Epithelial cell of esophagus (primary cell): ENCODE measurements at regions not wholly inside any gene's neighbourhood (a gene's known extent, or its start where the extent isn't known, plus 50 kb on each side); places are given as distances from the start of the nearest gene placed in this dataset.

Source experiments
- DNase-seq: peaks from one replicate; pipeline ENCODE4 v3.0.0; 2010; ENCODE audit warnings: low read depth
- H3K4me3 ChIP-seq: 2 replicates; pipeline ENCODE4 v1.5.1; 2011; ENCODE audit warnings: mild to moderate bottlenecking, low read length, control low read depth
- TF ChIP-seq, protein P1 (sequence below): IDR thresholded peaks from 2 replicates; pipeline ENCODE4 v1.5.1; 2011; ENCODE audit warnings: low read depth, mild to moderate bottlenecking, low read length, control low read depth, inconsistent platforms; ENCODE audit not compliant: insufficient read depth; ENCODE audit errors: missing control alignments

DNA sequence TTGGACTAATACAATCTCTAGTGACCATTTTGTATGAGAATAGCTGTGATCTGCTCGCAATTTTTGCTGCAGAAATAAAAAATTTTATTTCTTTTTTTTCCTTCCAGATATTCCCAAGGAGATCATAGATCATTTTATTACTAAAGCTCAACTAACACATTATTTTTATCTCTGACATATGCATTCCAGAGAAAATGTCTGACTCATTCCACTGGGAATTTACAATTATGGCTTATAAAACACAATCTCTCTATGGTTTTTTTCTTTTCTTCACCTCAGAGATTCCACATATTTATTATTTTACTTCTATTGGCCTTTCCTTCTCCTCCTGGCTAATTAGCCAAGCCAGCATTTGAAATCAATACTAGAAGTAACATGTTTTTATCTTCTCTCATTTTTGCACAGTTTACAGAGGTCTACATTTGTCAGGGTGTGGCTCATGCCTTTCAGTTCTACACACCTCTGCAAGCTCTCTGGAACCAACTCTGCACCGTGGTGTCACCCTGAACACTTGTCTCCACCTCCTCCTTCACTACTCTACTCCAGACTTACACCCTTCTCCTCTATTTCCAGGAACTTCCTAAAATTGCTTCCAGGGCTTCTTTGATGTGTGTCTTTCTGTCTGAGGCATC, 59.8 kb upstream of the GPM6A start:
- H3K4me3 ChIP-seq = no peak overlapping the region
- no peak for DNase-seq
- TF ChIP-seq, protein P1, sequence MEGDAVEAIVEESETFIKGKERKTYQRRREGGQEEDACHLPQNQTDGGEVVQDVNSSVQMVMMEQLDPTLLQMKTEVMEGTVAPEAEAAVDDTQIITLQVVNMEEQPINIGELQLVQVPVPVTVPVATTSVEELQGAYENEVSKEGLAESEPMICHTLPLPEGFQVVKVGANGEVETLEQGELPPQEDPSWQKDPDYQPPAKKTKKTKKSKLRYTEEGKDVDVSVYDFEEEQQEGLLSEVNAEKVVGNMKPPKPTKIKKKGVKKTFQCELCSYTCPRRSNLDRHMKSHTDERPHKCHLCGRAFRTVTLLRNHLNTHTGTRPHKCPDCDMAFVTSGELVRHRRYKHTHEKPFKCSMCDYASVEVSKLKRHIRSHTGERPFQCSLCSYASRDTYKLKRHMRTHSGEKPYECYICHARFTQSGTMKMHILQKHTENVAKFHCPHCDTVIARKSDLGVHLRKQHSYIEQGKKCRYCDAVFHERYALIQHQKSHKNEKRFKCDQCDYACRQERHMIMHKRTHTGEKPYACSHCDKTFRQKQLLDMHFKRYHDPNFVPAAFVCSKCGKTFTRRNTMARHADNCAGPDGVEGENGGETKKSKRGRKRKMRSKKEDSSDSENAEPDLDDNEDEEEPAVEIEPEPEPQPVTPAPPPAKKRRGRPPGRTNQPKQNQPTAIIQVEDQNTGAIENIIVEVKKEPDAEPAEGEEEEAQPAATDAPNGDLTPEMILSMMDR = no peak

DNA sequence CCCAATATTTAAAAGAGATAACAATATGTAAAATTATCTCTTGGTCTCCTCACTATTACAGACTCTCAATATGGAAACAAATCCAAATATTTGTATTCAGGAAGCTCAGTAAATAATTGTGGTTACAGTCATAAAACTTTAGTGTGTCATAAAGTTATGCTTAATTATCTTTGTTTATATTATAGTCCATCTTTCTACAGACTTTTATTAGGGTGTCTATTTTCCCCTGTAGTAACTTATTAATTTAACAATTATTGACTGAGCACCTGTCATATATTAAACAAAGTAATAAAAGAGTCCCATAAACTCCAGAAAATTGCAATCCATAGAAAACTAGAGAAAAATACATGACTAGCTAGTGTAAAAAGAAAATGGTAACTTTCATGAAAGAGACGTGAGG, 61.6 kb upstream of the GPM6A start:
- TF ChIP-seq, protein P1 = no peak
- no peak overlapping the region for H3K4me3 ChIP-seq
- DNase-seq = no peak

DNA sequence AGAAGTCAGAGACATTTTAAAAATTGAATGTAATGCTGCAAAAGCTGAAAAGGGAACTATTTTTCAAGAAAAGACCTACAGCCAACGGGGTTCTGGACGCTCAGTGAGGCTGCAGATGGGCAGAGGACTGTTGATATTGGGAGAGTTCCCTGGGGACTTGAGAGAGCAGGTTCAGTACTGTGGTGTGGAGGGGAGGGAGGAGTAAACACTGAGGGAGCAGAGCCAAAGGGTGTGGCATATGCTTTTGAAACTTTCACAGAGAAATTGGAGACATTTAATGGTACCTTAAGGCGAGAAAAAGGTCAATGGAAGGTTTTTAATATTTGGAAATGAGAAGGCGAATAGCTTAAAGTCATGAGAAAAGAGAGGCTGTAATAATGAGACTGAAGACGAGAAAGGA, 62.2 kb upstream of the GPM6A start:
- DNase-seq = no peak
- H3K4me3 ChIP-seq = no peak overlapping the region
- TF ChIP-seq, protein P1 = no peak

DNA sequence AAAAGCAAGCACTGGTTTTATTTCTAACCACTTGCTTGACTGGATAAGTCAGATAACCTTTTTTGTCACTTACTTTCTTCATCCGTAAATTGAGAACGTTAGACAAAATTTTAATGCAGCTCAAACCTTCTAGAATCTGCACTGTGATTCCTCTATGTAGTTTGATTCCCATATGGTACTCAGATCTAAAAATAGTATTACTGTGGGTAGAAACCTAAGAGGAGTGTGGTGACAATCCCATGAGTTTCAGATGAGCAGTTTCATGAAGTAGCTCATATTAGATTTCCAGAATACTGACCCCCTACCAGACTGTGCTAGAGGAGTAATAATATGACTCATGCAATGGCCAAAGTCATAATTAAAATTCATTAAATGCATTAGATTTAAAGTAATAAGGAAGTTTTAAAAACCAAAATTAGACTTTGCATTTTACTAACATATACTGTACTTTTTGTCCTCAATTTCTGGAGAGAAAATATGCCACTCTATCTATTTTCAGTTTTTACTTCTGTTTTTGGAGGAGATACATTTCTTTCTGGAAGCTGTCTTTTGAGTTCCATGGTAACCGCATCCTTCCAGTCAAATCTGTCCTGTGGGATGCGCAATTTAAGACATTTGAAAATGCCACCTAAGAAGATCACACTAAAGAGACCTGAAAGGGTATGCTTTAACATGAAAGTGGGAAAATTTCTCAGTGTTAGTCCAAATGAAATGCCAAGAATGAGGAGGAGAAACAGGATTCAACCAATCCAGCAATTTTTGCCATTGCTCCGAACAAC, 64.1 kb upstream of the GPM6A start:
- TF ChIP-seq, protein P1 = no peak

DNA sequence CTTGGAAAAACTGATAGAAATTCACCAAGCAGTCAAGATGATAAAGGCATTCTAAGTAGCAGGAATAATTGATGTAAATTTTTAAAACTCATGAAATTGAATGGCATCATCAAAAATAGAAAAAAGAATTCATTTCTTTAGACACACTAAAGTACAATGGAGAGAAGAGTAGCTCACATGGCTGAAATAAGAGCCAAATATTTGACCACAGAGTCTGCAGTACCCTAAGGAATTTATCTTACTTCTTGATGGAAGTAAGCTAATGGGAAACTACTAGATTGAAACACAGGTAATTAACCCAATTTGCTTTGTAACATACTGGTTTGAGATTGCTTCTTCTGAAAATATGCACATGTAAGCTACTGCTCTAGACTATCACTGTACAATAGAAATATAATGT, 70.8 kb upstream of the GPM6A start:
- no peak for DNase-seq
- TF ChIP-seq, protein P1 = no peak
- no peak overlapping the region for H3K4me3 ChIP-seq

More for the DNA sequence above, 64.1 kb upstream of the GPM6A start:
- DNase-seq = no peak
- no peak overlapping the region for H3K4me3 ChIP-seq

DNA sequence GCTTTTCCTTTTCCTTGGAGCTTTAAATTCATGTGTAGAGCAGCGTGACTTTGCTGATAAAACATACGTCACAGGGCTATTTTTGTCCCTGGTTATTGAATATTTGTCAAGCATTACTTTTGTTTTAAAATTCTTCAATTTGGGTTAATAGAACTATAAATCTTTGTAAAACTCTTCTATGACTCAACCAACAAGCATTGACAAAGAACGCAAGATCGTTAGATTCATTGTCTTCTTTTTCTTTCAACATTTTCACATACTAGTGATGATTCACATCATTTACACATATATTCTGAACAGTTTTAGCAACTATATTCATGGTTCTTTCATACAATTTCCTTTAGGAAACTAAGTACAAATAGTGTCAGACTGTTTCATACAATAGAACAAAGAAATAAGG, 72.0 kb upstream of the GPM6A start:
- TF ChIP-seq, protein P1 = no peak
- no peak overlapping the region for H3K4me3 ChIP-seq
- no peak for DNase-seq

DNA sequence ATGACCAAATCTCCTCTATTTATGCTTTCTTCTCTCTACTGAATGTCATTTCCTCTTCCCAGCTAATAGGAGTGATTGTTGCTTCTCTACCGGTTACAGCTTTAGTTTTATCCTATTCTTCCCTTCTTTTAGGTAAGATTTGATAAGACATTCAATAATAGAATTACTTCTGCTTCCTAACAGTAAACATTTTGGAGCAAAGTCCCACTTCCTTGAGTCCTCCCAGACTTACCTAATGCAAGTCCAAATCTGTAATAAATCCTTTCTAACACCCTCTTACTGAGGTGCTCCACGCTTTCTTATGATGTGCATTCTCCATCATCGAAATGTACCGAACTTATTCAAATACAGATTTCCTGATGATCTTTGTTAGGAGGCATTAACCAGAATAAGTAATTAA, 79.2 kb upstream of the GPM6A start:
- TF ChIP-seq, protein P1 = no peak
- no peak for DNase-seq
- no peak overlapping the region for H3K4me3 ChIP-seq
